D341Med (cell line): ENCODE measurements at regions not wholly inside any gene's neighbourhood (a gene's known extent, or its start where the extent isn't known, plus 50 kb on each side); places are given as distances from the start of the nearest gene placed in this dataset.

Source experiments
- DNase-seq: peaks from one replicate; pipeline ENCODE4 v3.0.0; 2012; ENCODE audit warnings: low spot score

DNA sequence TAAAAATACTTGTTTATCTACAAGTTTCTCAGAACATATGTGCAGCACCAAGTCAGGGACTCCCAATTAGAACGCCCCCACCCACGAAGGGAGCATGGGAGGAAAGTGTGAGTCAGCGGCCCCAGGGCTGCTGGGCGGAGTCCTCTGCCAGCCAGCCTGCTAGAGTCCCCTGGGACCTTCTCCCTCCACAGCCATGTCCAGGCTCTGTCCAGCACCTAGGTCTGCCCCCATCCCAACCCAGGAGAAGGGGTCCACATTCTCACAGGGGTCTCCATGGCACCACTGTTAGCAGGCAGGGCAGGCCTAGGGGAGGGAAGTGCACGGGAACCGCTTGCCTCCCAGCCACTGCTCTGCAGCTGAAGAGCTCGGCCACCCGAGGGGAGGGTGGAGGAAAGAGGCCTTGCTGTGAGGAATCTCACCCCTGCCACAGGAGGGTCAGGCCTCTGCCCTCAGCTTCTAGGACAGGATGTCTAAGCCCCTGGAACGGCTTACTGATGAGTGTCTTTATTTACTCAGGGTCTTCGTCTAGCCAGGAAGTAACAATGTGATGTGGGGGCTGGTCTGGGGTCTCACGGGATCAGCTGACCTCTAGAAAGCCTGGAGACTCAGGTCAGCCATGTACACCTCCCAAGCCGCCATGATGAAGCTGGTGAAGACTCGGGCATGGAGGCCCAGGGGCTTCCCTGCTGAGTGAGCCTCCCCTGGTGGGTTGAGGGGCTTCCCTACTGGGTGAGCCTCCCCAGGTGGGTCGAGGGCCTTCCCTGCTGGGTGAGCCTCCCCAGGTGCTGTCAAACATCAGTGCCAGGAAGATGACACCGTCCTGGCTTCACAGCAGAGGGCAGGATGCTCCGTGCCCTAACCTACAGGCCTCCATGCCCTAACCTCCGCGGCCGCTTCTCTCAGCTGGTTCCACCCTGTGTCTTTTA is 190.3 kb downstream of the RBFOX3 start:
- no peak for DNase-seq

GRCh38 chr17:79417476-79417988 is 193.3 kb downstream of the RBFOX3 start:
- DNase-seq = no peak

- DNase-seq = no peak
Measured at GRCh38 chr17:79415909-79416308, 194.9 kb downstream of the RBFOX3 start.

DNA sequence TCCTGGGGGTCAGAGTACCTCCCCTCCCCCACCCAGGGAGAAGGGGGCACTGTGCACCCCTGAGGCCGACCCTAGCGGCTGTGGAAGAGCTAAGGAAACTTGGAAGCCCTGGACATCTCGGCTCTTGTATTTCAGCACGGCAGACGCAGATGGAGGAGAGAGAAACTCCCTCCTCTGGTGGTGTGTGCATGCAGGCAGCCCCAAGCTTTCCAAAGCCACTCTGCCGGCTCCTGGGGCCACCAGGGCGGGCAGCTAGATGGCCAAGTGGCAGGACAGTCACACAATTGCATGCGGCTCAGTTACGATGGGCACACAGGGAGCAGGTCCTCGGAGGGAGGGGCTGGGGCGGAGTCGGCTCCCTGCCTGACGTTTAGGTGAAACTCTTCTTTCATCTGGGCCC is 195.5 kb downstream of the RBFOX3 start:
- no peak for DNase-seq

DNA sequence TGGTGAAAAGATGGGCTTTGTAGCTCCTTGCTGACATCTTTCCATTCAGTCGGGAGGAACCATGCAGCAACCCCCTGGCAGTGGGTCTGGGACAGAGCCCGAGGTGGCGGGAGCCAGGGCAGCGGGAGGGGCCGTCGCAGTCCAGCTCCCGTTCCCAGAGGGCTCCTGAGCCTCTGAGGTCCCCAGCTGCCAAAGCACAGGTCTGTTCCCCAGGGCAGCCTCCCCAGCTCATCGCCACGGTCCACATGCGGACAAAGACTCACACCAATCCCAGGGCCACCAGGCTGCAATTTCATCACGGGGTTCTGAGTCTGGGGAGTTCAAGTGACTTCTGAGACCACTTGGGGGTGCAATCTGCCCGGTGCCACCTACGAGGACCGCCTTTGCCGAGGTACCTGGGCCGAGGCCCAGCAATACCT is 196.0 kb downstream of the RBFOX3 start:
- DNase-seq = no peak

DNA sequence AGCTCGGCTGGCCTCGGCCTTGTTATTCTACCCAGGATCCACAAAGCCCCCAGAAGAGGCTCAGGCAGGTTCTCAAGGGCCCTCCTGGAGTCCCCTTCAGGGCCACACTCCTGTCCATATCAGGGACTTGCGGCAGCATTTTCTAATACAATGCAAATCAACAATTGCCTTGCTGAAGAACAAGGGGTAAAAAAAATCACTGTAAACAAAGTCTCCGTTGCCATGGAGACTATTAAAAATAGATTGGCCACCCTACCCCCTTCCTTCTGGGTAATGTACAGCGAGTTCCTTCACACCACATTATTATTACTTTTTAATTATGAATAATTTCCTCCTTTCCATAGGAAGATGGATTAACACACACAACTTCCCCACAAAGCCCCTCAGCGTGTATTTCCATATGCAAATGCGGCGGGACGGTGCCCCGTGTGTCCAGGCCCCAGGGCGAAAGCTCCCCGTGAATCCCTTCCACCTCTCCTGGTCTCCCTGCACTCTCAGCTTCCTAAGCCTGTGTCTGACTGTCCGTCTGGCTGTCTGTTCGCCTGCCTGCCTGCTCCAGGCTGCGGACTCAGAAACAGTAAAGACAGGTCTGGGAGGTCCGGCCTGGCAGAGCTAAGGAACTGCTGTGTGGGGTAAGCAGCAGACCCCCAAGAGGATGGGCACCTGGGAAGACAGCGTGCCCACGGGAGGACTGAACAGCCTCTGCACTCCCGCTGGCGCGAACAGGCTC is 196.6 kb downstream of the RBFOX3 start:
- DNase-seq = no peak

GRCh38 chr17:79413611-79414010 is 197.2 kb downstream of the RBFOX3 start:
- DNase-seq = peak; percentile 73

DNA sequence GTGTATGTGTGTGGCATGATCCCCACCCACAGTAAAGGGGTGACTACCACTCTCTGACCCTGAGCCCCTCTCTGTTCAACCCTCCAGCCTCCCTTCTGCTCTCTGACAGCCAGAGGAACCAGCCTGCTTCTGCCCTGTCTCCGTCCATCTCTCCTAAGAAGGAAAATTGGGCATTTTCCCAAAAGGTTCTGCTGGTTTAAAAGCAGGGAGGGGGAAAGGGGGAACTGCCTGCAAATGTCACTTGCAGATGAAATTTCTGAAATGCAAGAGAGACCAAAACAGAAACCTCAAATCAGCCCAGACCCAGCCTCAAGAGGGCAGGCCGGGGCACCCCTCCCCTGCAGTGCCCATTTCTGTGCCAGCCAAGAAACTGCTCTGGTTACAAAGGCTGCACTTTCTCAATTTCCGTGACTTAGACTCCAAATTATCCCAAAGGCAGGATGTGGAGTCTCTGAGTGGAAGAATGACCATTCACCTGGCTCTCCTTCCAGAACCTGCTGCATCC is 197.9 kb downstream of the RBFOX3 start:
- DNase-seq = no peak

DNA sequence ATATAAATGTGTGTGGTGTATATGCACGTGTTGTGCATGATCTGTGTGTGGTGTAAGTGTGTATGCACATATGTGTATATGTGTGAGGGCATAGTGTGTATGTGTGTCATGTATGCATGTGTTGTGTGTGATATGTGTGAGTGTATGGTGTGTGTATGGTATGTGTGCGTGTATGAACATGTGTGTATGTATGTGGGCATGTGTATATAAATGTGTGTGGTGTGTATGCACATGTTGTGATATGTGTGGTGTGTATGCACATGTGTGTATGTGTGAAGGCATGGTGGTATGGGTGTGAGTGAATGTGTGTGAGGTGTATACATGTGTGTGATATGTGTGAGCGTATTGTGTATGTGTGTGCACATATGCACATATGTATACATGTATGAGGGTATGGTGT is 198.7 kb downstream of the RBFOX3 start:
- no peak for DNase-seq

DNA sequence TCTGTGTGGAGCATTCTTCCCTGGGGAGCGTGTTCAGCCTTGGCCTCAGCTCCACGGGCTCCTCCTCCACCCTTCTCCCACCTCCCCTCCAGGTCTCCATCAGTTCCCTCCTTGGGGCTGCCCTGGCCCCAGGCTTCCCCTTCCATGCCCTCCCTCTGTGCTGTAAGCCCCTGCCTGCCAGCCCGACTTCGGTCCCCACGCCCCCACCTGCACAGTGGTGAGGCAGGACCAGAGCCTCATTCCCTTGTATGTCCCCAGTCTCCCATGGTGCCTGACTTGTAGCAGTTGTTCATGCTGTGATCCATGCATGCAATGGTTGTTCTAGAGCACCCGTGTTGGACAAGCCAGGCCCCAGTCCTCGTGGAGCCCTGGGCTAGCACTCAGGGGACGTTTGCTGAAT is 199.4 kb downstream of the RBFOX3 start:
- no peak for DNase-seq

DNA sequence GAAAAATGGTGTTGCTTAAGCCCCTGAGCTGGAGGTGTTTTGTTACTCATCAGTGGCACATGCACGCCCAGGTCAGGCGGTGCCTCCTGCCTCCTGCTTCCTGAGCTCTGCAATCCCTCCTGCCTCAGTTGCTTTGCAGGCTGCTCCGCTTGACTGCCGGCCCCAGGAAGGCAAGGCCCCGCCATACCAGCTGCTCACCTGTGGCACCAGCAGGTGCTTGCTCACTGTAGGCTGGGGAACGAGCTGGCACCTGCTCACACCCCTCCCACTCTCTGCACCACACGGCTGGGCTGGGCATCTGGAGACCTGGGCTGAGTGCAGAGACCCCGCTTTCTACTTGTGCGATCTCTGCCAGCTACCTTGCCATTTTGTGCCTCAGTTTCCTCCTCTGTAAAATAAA is 200.2 kb downstream of the RBFOX3 start:
- DNase-seq = no peak

- DNase-seq = no peak
Measured at GRCh38 chr17:79408251-79408650, 202.6 kb downstream of the RBFOX3 start.

- DNase-seq = no peak
Measured at GRCh38 chr17:79407385-79407784, 203.5 kb downstream of the RBFOX3 start.

GRCh38 chr17:79406316-79406715 is 204.5 kb downstream of the RBFOX3 start:
- DNase-seq = no peak

DNA sequence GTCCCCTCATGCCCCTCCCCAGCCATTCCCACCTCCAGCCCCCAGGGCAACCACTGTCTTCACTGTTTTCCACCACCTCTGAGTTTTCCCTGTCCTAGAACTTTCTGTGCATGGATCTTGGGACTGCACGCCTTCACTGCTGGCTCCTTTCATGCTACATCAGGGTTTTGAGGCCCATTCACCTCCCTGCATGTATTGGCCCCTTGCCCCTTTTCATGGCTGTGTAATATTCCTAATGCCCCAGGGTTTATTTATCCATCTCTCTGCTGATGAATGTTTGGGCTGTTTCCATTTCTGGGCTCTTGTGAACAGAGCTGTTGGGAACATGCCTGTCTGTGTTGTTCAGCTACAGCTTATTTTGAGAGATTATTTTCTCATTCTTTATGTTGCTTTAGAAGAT is 205.0 kb downstream of the RBFOX3 start:
- DNase-seq = no peak

DNA sequence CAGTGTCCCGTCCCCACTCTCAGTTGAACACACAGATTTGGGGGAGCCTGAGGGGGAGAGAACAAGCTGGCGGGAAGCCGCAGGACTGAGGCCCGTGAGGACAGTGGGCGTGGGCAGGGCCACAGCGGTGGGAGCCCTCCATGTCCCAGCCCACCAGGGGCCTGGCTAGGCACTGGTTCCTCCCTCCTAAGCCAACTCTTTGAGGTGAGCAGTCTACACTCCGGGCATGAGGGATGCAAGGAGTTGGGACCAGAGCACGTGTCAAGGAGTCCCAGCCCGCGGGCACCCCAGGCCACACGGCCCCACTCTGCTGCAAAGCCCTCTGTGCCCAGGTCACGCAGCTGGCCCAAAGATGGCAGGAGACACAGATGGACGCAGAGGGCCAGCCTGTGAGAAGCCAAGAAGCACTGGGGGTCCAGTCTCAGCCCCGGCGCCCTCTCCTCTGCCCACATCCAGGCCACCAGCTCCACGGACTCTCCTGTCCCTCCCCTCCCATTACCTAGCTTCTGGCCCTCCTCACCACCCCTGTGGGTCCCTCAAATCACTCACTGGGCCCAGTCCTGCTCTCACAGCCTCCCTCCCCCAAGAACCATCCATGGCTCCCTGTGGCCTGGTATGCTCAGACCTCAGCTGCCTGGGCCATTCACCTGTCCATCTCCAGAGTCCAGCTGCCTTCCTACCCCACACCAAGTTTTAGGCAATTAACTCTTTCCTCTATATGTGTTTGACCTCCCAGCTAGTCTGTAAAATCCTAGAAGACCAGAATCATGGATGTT is 206.5 kb downstream of the RBFOX3 start:
- DNase-seq = no peak

DNA sequence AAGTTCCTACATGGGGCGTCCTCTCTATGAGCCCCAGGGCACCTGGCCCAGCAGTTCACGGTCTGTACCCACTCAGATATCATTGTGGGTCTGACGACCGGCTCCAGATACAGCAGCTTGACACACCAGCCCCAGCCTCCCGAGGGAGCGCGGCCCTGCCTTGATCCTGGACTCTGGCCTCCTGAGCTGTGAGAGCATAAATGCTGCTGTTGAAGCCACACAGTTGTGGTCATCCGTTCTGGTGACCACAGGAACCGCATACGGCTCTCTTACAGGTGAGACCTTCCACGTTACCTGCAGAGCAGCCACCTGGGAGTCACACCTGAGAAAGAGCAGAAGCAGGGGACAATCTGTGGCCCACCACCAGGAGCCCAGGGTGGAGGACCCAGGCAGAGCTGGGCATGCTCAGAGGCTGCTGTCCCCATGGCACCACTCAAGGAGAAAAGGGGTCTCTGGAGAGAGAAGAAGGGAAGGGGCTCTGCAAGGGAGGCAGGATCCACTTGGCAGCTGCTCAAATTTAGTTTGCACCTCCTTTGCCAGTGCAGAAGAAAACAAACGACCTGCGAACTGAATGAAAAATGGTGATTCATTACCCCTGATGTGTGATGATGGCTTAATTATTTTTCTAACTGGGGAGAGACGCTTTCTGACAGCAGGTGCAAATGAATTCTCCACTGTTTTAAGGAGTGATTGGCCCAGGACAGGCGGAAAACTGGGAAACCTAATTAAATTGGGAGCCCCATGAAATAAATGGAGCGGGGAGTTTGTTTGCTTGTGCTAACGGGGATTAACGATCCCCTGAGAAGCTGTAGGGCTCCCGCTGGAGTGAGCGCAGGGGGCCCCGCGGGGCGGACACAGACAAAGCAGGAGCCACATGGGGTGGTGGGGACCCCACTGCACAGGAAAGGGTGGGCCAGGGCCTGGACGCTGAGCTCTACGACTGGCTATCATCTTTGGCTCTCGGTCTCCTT is 208.9 kb downstream of the RBFOX3 start:
- no peak for DNase-seq

- peak; percentile 95 for DNase-seq
Measured at GRCh38 chr17:79400989-79401703, 209.7 kb downstream of the RBFOX3 start.

DNA sequence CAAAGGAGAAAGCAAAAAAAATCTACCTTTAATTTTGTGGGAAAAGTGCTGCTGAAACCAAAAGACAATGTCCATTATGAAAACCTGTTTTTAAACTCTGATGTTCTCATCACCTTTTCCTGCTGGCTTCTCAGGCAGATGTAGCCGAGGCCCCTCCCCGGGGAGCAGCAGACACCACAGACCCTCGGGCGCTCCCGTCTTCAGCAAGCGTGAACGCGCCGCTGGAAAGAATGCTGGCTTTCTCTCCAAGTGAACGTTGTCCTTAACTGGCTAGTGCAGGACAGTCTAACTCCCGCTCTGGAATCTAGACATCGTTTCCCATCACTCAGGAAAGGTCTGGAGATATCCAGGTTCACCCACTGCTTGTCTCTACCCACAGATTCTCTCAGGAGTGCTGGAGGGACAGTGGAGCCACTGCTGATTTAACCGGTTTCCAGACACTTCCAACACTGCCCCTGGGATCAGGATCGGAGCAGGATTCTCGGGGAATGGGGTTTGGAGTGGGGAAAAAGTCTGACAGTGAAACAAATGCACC is 211.2 kb downstream of the RBFOX3 start:
- DNase-seq = no peak

- DNase-seq = no peak
Measured at GRCh38 chr17:79398441-79398840, 212.4 kb downstream of the RBFOX3 start.
